ENCODE measurements at regions not wholly inside any gene's neighbourhood (a gene's known extent, or its start where the extent isn't known, plus 50 kb on each side); places are given as distances from the start of the nearest gene placed in this dataset.

GRCh38 chr6:166877906-166878305, 78.4 kb downstream of the RNASET2 start:
- TF ChIP-seq, protein P1, sequence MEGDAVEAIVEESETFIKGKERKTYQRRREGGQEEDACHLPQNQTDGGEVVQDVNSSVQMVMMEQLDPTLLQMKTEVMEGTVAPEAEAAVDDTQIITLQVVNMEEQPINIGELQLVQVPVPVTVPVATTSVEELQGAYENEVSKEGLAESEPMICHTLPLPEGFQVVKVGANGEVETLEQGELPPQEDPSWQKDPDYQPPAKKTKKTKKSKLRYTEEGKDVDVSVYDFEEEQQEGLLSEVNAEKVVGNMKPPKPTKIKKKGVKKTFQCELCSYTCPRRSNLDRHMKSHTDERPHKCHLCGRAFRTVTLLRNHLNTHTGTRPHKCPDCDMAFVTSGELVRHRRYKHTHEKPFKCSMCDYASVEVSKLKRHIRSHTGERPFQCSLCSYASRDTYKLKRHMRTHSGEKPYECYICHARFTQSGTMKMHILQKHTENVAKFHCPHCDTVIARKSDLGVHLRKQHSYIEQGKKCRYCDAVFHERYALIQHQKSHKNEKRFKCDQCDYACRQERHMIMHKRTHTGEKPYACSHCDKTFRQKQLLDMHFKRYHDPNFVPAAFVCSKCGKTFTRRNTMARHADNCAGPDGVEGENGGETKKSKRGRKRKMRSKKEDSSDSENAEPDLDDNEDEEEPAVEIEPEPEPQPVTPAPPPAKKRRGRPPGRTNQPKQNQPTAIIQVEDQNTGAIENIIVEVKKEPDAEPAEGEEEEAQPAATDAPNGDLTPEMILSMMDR (IDR thresholded peaks at IDR 0.05) = no peak
- TF ChIP-seq ZFX (IDR thresholded peaks at IDR 0.05; ENCODE audit: borderline replicate concordance) = no peak

All from 22Rv1 (cell line).